HG02840 (cell line): ENCODE measurements at regions not wholly inside any gene's neighbourhood (a gene's known extent, or its start where the extent isn't known, plus 50 kb on each side); places are given as distances from the start of the nearest gene placed in this dataset.

Experiments used
- ATAC-seq: cut with Tn5 transposase; IDR thresholded peaks from one replicate; pipeline ENCODE4 v1.9.1; 2021; ENCODE audit warnings: mild to moderate bottlenecking, moderate library complexity, moderate number of reproducible peaks; ENCODE audit not compliant: unreplicated experiment, low FRiP score

- ATAC-seq, result no peak
Measured at GRCh38 chr3:83877910-83878309, 1080.9 kb upstream of the CADM2 start.

- no peak for ATAC-seq
Measured at GRCh38 chr3:83882701-83883100, 1076.1 kb upstream of the CADM2 start.

GRCh38 chr3:83890039-83890762 is 1068.6 kb upstream of the CADM2 start:
- ATAC-seq, result no peak

- no peak for ATAC-seq
Measured at GRCh38 chr3:83890763-83891135, 1068.0 kb upstream of the CADM2 start.

- no peak for ATAC-seq
Measured at GRCh38 chr3:83894223-83894622, 1064.6 kb upstream of the CADM2 start.

- no peak for ATAC-seq
Measured at GRCh38 chr3:83895892-83896291, 1062.9 kb upstream of the CADM2 start.

- no peak for ATAC-seq
Measured at GRCh38 chr3:83902787-83903533, 1055.8 kb upstream of the CADM2 start.

- no peak for ATAC-seq
Measured at GRCh38 chr3:83913381-83913780, 1045.4 kb upstream of the CADM2 start.

GRCh38 chr3:83926291-83926690 is 1032.5 kb upstream of the CADM2 start:
- no peak for ATAC-seq

GRCh38 chr3:83928391-83928790 is 1030.4 kb upstream of the CADM2 start:
- no peak for ATAC-seq

- ATAC-seq, result no peak
Measured at GRCh38 chr3:83928903-83929302, 1029.9 kb upstream of the CADM2 start.

GRCh38 chr3:83934192-83935021 is 1024.4 kb upstream of the CADM2 start:
- no peak for ATAC-seq

GRCh38 chr3:83938491-83938890 is 1020.3 kb upstream of the CADM2 start:
- no peak for ATAC-seq

GRCh38 chr3:83941990-83942745 is 1016.6 kb upstream of the CADM2 start:
- no peak for ATAC-seq

- ATAC-seq, result no peak
Measured at GRCh38 chr3:83946049-83946448, 1012.7 kb upstream of the CADM2 start.

- no peak for ATAC-seq
Measured at GRCh38 chr3:83946554-83946953, 1012.2 kb upstream of the CADM2 start.

- ATAC-seq, result no peak
Measured at GRCh38 chr3:83948771-83949170, 1010.0 kb upstream of the CADM2 start.

- ATAC-seq, result no peak
Measured at GRCh38 chr3:83953417-83954089, 1005.2 kb upstream of the CADM2 start.

GRCh38 chr3:83956431-83956830 is 1002.4 kb upstream of the CADM2 start:
- no peak for ATAC-seq

- ATAC-seq, result no peak
Measured at GRCh38 chr3:83968356-83968755, 990.4 kb upstream of the CADM2 start.
